ENCODE measurements at regions not wholly inside any gene's neighbourhood (a gene's known extent, or its start where the extent isn't known, plus 50 kb on each side); places are given as distances from the start of the nearest gene placed in this dataset.

DNA sequence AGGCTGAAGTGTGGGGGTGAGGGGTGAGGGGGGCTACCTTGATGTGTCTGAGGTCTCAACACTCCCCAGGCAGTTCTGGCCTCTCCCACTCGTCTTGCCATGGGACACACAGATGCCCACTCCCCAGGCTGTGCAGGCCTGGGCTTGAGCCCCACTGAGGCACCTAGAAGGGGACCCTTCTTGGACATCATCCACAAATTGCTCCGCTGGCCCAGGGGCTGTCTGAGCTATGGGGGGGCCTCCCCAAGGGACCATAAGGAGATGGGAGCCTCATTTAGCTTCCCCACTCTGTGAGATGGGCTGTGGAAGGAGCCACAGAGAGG lies 155.5 kb upstream of the MLN start:
- no peaks in the 10 kb centered on the region for H3K27me3 ChIP-seq (ENCODE audit: control insufficient read depth, insufficient read depth, low read length)
- FAIRE-seq (no peak), DNase-seq (ENCODE audit: low read depth) (no peak)
- TF ChIP-seq CTCF (IDR thresholded peaks at IDR 0.05; ENCODE audit: insufficient read depth, low read length, severe bottlenecking): no peak
- H3K36me3 ChIP-seq (ENCODE audit: control insufficient read depth, insufficient read depth, low read length): no peaks in the 10 kb centered on the region
- no peak overlapping the region for H3K4me3 ChIP-seq (ENCODE audit: low read depth, low read length)

DNA sequence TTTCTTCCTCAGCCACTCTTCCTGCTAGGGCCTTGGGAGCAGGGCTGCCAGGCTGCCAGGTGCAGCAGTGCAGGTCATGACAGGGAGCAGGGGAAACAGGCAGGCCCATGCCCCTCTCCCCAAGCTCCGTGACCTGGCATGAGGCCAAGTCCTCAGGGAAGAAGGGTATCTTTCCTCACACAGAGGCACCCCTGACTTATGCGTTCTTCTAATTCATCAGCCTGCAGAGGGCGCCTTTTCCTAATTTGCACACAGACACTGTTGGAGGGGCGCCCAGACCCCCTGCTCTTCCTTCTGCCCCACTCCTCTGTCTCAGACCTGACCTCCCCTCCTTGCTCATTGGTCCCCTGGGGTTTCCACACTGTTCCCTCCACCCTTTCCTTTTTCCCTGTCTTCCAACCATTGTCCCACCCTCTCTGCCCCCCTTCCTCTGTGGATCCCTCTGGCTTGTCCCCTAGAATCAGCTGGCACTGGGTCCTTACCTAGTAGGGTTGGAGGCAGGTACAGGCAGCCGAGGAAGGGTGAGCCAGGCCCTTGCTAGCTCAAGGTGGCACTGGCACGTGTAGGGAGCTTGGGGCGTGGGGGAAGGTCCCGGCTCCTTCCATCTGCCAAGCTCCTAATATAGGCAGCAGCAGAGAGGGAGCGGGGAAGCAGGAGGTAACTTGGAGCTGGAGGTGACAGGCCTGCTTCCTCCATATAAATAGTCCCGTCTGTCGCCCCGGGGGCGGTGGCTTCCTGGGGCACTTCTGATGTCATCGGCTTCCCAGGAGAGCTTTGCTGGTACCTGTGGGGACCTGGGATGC lies 154.9 kb upstream of the MLN start:
- no peaks in the 10 kb centered on the region for H3K27me3 ChIP-seq (ENCODE audit: control insufficient read depth, insufficient read depth, low read length)
- H3K36me3 ChIP-seq (ENCODE audit: control insufficient read depth, insufficient read depth, low read length): no peaks in the 10 kb centered on the region
- peak; percentile 45 for TF ChIP-seq CTCF (IDR thresholded peaks at IDR 0.05; ENCODE audit: insufficient read depth, low read length, severe bottlenecking)
- no peak for DNase-seq (ENCODE audit: low read depth)
- no peak overlapping the region for H3K4me3 ChIP-seq (ENCODE audit: low read depth, low read length)
- no peak for FAIRE-seq

- no peaks in the 10 kb centered on the region for H3K36me3 ChIP-seq (ENCODE audit: control insufficient read depth, insufficient read depth, low read length)
- H3K4me3 ChIP-seq (ENCODE audit: low read depth, low read length): no peak overlapping the region
- FAIRE-seq: no peak
- H3K27me3 ChIP-seq (ENCODE audit: control insufficient read depth, insufficient read depth, low read length): no peaks in the 10 kb centered on the region
- DNase-seq (ENCODE audit: low read depth): no peak
- no peak for TF ChIP-seq CTCF (IDR thresholded peaks at IDR 0.05; ENCODE audit: insufficient read depth, low read length, severe bottlenecking)
Measured at GRCh38 chr6:33957892-33958525, 154.2 kb upstream of the MLN start.

DNA sequence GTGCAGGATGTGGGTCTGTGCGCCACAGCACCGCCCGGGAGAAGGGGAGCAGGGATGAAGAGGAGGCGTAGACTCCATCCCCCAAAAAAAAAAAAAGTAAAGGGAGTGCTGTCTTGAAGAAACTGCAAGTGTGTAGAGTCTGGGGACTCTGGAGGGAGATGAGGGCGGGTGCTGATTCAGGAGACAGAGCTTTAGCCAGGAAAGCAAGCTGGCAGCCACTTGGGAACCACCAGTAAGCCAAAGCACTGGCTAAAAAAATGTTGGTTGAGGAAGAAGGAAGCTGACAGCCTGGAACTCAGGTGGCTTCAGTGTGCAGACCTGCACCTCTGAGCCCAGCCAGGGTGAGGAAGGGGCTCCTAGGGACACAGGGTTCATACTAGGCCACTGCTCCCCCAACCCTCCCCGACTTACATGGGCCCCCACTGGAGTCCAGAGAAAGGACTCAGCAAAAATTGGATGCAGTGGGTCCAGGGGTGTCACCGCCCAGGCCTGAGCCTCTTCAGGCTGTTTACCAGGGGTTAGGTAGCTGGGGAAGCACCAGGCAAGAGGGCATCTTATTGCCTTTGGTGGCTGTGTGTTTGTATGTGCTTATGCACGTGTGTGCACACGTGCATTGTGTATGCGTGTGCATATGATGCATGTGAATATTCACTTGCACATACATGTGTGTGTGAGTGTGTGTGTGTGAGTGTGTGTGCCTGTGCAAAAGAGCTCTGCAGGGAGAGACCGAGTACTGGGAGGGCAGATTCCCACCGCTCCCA lies 153.5 kb upstream of the MLN start:
- Histone ChIP-seq H3K4me3 (ENCODE audit: low read depth, low read length) (no peak overlapping the region), H3K27me3 (ENCODE audit: control insufficient read depth, insufficient read depth, low read length) (no peaks in the 10 kb centered on the region), H3K36me3 (ENCODE audit: control insufficient read depth, insufficient read depth, low read length) (no peaks in the 10 kb centered on the region)
- FAIRE-seq (peak; percentile 66), DNase-seq (ENCODE audit: low read depth) (no peak)
- no peak for TF ChIP-seq CTCF (IDR thresholded peaks at IDR 0.05; ENCODE audit: insufficient read depth, low read length, severe bottlenecking)

DNA sequence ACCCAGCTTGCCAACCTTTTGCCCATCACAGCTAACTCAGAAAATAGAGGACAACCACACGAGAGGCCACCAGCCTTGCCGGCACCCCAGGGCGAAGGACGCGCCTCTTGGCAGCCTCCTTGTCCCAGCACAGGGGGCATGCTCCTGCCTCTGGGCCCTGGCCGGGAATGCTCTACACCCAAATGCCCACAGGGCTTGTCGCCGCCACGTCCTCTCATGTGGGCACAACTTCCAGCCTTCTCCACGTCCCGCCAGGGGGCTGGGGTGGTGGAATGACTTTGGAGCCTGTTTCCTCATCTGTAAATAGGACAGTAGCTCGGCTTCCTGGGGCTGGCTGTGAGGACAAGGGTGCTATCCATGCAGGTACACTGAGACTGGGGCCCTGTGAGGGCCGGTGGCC lies 152.4 kb upstream of the MLN start:
- H3K27me3 ChIP-seq (ENCODE audit: control insufficient read depth, insufficient read depth, low read length): no peaks in the 10 kb centered on the region
- no peak for TF ChIP-seq CTCF (IDR thresholded peaks at IDR 0.05; ENCODE audit: insufficient read depth, low read length, severe bottlenecking)
- H3K4me3 ChIP-seq (ENCODE audit: low read depth, low read length): no peak overlapping the region
- no peak for FAIRE-seq
- DNase-seq (ENCODE audit: low read depth): no peak
- H3K36me3 ChIP-seq (ENCODE audit: control insufficient read depth, insufficient read depth, low read length): no peaks in the 10 kb centered on the region

Measured in bronchial epithelial cell (primary cell).